PFSK-1 (cell line): ENCODE measurements at regions not wholly inside any gene's neighbourhood (a gene's known extent, or its start where the extent isn't known, plus 50 kb on each side); places are given as distances from the start of the nearest gene placed in this dataset.

Experiments
- FOXP2 ChIP-seq: optimal IDR thresholded peaks from 2 replicates; pipeline ENCODE3; 2011; ENCODE audit warnings: borderline replicate concordance, control low read depth, inconsistent platforms; ENCODE audit not compliant: insufficient read depth; ENCODE audit errors: extremely low read length, extremely low read depth
- POLR2AphosphoS5 ChIP-seq: IDR thresholded peaks from 2 replicates; pipeline ENCODE4 v1.6.1; 2012; ENCODE audit warnings: low read depth, mild to moderate bottlenecking, control low read depth, low read length, moderate library complexity
- SIN3A ChIP-seq: IDR thresholded peaks from 2 replicates; pipeline ENCODE4 v1.6.1; 2012; ENCODE audit warnings: mild to moderate bottlenecking, low read length, moderate library complexity, borderline replicate concordance; ENCODE audit not compliant: insufficient read depth
- TAF1 ChIP-seq: IDR thresholded peaks from 2 replicates; pipeline ENCODE4 v1.6.1; 2012; ENCODE audit warnings: low read length, control low read depth, borderline replicate concordance; ENCODE audit not compliant: insufficient read depth
- TF ChIP-seq, protein P1 (sequence below), 2 experiments: IDR thresholded peaks; 2 replicates each; pipeline versions ENCODE4 v1.6.1 to v1.8.0; 2011 to 2012; ENCODE audit warnings: low read depth in 2 of 2, low read length in 2 of 2, control low read depth in 1 of 2, inconsistent platforms in 1 of 2, mild to moderate bottlenecking in 1 of 2, moderate library complexity in 1 of 2; ENCODE audit not compliant: insufficient read depth in 1 of 2

DNA sequence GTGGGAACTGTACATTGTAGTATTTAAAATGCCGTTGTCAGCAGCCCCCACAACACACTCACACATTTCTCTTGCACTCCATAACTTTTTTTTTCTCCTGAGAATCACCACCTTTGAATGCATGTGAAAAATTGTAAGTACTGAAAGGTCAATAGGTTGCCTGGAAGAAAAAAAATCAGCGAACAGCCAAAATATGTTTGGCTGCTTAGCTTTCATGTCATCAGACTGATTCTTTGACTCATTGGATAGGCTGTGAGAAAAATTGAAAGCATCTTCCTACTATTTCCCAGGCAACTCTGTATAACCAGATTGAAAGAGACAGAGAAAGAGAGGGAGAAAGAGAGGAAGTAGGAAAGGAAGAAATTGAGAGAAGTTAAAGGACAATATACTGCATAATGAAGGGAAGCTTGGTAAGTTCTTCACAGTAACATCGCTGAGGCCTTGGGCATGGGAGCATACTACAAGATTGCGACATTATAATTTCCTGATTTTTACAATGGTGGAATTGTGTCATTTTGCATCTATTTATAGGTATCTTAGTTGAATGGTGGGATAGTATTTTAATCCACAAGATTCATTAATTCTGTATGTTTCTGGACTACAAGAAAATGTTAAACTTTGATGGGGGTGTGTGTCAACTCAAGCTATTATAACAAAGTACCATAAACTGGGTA, 249.3 kb upstream of the KCND2 start:
- TF ChIP-seq FOXP2, result no peak
- TF ChIP-seq, protein P1, sequence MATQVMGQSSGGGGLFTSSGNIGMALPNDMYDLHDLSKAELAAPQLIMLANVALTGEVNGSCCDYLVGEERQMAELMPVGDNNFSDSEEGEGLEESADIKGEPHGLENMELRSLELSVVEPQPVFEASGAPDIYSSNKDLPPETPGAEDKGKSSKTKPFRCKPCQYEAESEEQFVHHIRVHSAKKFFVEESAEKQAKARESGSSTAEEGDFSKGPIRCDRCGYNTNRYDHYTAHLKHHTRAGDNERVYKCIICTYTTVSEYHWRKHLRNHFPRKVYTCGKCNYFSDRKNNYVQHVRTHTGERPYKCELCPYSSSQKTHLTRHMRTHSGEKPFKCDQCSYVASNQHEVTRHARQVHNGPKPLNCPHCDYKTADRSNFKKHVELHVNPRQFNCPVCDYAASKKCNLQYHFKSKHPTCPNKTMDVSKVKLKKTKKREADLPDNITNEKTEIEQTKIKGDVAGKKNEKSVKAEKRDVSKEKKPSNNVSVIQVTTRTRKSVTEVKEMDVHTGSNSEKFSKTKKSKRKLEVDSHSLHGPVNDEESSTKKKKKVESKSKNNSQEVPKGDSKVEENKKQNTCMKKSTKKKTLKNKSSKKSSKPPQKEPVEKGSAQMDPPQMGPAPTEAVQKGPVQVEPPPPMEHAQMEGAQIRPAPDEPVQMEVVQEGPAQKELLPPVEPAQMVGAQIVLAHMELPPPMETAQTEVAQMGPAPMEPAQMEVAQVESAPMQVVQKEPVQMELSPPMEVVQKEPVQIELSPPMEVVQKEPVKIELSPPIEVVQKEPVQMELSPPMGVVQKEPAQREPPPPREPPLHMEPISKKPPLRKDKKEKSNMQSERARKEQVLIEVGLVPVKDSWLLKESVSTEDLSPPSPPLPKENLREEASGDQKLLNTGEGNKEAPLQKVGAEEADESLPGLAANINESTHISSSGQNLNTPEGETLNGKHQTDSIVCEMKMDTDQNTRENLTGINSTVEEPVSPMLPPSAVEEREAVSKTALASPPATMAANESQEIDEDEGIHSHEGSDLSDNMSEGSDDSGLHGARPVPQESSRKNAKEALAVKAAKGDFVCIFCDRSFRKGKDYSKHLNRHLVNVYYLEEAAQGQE (IDR thresholded peaks at IDR 0.05; ENCODE audit: insufficient read depth in 1 of 2, low read depth in 2 of 2, low read length in 2 of 2), result no peak
- TF ChIP-seq POLR2AphosphoS5, result no peak
- no peak for TF ChIP-seq SIN3A
- no peak for TF ChIP-seq TAF1

DNA sequence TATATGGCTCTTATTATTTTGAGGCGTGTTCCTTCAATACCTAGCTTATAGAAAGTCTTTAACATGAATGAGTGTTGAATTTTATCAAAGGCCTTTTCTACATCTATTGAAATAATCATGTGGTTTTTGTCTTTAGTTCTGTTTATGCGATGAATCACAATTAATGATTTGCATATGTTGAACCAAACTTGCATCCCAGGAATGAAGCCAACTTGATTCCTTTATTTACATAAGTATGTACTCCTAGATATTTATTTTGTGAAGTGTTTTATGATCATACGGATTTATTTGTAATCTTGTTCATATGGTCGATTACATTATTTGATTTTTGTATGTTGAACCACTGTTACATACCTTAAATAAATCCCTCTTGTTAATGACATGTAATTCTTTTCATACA, 244.3 kb upstream of the KCND2 start:
- TF ChIP-seq SIN3A, result no peak
- TF ChIP-seq TAF1, result no peak
- TF ChIP-seq, protein P1 (IDR thresholded peaks at IDR 0.05; ENCODE audit: insufficient read depth in 1 of 2, low read depth in 2 of 2, low read length in 2 of 2), result no peak
- no peak for TF ChIP-seq POLR2AphosphoS5
- TF ChIP-seq FOXP2, result no peak

DNA sequence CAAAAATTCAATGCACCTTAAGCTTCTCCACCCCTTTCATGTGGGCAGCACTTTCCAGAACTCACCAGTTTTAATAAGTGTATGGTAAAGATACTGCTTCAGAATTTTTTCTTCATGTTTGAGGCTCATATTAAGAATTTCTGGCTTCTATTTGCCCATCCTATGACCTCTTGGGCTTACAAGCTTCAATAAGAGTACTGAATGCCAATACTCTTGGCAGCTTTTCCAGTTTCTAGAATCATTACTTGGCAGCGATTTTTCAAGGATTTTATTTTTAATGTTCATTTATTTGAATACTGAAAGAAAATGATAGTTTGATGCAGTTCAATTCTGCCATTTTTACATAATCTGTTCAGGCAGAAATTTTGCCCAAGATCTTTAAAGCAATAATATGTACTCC, 242.1 kb upstream of the KCND2 start:
- TF ChIP-seq POLR2AphosphoS5 (no peak), TAF1 (no peak), SIN3A (no peak), FOXP2 (no peak)
- TF ChIP-seq, protein P1 (IDR thresholded peaks at IDR 0.05; ENCODE audit: insufficient read depth in 1 of 2, low read depth in 2 of 2, low read length in 2 of 2), result no peak

DNA sequence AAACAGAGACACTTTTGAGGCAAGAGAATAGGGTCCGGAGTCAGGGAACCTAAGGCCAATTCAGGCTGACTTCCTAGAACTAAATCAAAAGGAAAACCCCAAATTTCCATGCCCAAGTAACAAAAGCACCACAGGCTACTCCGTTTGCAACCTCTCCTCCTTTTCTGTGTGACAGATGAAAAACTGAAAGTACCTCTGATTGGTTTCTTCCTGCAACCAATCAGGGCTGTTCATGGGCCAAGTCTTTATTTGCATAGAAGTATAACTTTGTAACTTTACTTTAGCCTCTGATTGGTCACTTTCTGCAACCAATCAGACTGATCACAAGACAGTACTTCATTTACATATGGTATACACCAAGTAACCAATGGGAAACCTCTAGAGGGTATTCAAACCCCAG, 239.9 kb upstream of the KCND2 start:
- TF ChIP-seq, protein P1 (IDR thresholded peaks at IDR 0.05; ENCODE audit: insufficient read depth in 1 of 2, low read depth in 2 of 2, low read length in 2 of 2), result no peak
- TF ChIP-seq TAF1, result no peak
- no peak for TF ChIP-seq SIN3A
- no peak for TF ChIP-seq POLR2AphosphoS5
- no peak for TF ChIP-seq FOXP2
